ENCODE measurements at regions not wholly inside any gene's neighbourhood (a gene's known extent, or its start where the extent isn't known, plus 50 kb on each side); places are given as distances from the start of the nearest gene placed in this dataset.
"Not testable (repeated sequence)": the region's sequence is repeated elsewhere in the genome, so short reads cannot be mapped to it uniquely, and the experiment has no call there.

- Histone ChIP-seq H3K4me3 (no peak overlapping the region), H3K9me3 (no peaks in the 10 kb centered on the region), H3K36me3 (replicated peaks) (no peaks in the 10 kb centered on the region), H3K4me1 (no peaks in the 10 kb centered on the region), H3K27me3 (ENCODE audit: low read depth) (peaks cover 6% of the 10 kb centered on the region)
- DNase-seq (ENCODE audit: low spot score in 2 of 2) = no peak
- in situ Hi-C loops (cut with MboI; ENCODE audit: low sequenced_read_pairs) = no loop called here
Measured at GRCh38 chr3:101151286-101151913, 158.2 kb upstream of the ABI3BP start.

GRCh38 chr3:101150504-101150903 lies 157.3 kb upstream of the ABI3BP start:
- in situ Hi-C loops (cut with MboI; ENCODE audit: low sequenced_read_pairs) = no loop called here
- H3K27me3 ChIP-seq (ENCODE audit: low read depth) = peaks cover 6% of the 10 kb centered on the region

GRCh38 chr3:101149707-101150106 lies 156.5 kb upstream of the ABI3BP start:
- H3K36me3 ChIP-seq (replicated peaks) = no peaks in the 10 kb centered on the region
- DNase-seq (ENCODE audit: low spot score in 2 of 2) = no peak
- in situ Hi-C loops (cut with MboI; ENCODE audit: low sequenced_read_pairs) = no loop called here
- H3K4me3 ChIP-seq = no peak overlapping the region
- no peaks in the 10 kb centered on the region for H3K9me3 ChIP-seq
- H3K4me1 ChIP-seq = no peaks in the 10 kb centered on the region
- peaks cover 4% of the 10 kb centered on the region for H3K27me3 ChIP-seq (ENCODE audit: low read depth)

More at GRCh38 chr3:101150504-101150903, 157.3 kb upstream of the ABI3BP start:
- no peak for DNase-seq (ENCODE audit: low spot score in 2 of 2)
- no peak overlapping the region for H3K4me3 ChIP-seq
- no peaks in the 10 kb centered on the region for H3K4me1 ChIP-seq
- no peaks in the 10 kb centered on the region for H3K36me3 ChIP-seq (replicated peaks)
- no peaks in the 10 kb centered on the region for H3K9me3 ChIP-seq

- DNase-seq (ENCODE audit: low spot score in 2 of 2) = no peak
- Histone ChIP-seq H3K27me3 (ENCODE audit: low read depth) (0 out of 2 replicates have a peak, but pooled peaks cover 3% of the 10 kb centered on the region), H3K9me3 (no peaks in the 10 kb centered on the region), H3K4me1 (no peaks in the 10 kb centered on the region), H3K4me3 (no peak overlapping the region), H3K36me3 (replicated peaks) (no peaks in the 10 kb centered on the region)
- in situ Hi-C loops (cut with MboI; ENCODE audit: low sequenced_read_pairs) = no loop called here
Measured at GRCh38 chr3:101149251-101149650, 156.0 kb upstream of the ABI3BP start.

- no peak for DNase-seq (ENCODE audit: low spot score in 2 of 2)
- H3K27me3 ChIP-seq (ENCODE audit: low read depth) = 0 out of 2 replicates have a peak, but pooled peaks cover 3% of the 10 kb centered on the region
- H3K4me3 ChIP-seq = no peak overlapping the region
- H3K9me3 ChIP-seq = no peaks in the 10 kb centered on the region
- in situ Hi-C loops (cut with MboI; ENCODE audit: low sequenced_read_pairs) = no loop called here
- H3K36me3 ChIP-seq (replicated peaks) = no peaks in the 10 kb centered on the region
- H3K4me1 ChIP-seq = no peaks in the 10 kb centered on the region
Measured at GRCh38 chr3:101148001-101148400, 154.8 kb upstream of the ABI3BP start.

- Histone ChIP-seq H3K9me3 (no peaks in the 10 kb centered on the region), H3K4me3 (no peak overlapping the region), H3K4me1 (no peaks in the 10 kb centered on the region), H3K36me3 (replicated peaks) (no peaks in the 10 kb centered on the region), H3K27me3 (ENCODE audit: low read depth) (0 out of 2 replicates have a peak, but pooled peaks cover 2% of the 10 kb centered on the region)
- no peak for DNase-seq (ENCODE audit: low spot score in 2 of 2)
- in situ Hi-C loops (cut with MboI; ENCODE audit: low sequenced_read_pairs) = no loop called here
Measured at GRCh38 chr3:101146946-101147345, 153.7 kb upstream of the ABI3BP start.

- in situ Hi-C loops (cut with MboI; ENCODE audit: low sequenced_read_pairs) = no loop called here
Measured at GRCh38 chr3:101144105-101144504, 150.9 kb upstream of the ABI3BP start.

GRCh38 chr3:101143012-101143411 lies 149.8 kb upstream of the ABI3BP start:
- Histone ChIP-seq H3K9me3 (no peaks in the 10 kb centered on the region), H3K36me3 (replicated peaks) (no peaks in the 10 kb centered on the region), H3K4me3 (no peak overlapping the region), H3K4me1 (no peaks in the 10 kb centered on the region), H3K27me3 (ENCODE audit: low read depth) (no peaks in the 10 kb centered on the region)
- DNase-seq (ENCODE audit: low spot score in 2 of 2) = no peak
- in situ Hi-C loops (cut with MboI; ENCODE audit: low sequenced_read_pairs) = no loop called here

More at GRCh38 chr3:101144105-101144504, 150.9 kb upstream of the ABI3BP start:
- Histone ChIP-seq H3K36me3 (replicated peaks) (no peaks in the 10 kb centered on the region), H3K4me3 (no peak overlapping the region), H3K4me1 (no peaks in the 10 kb centered on the region), H3K27me3 (ENCODE audit: low read depth) (no peaks in the 10 kb centered on the region), H3K9me3 (no peaks in the 10 kb centered on the region)
- no peak for DNase-seq (ENCODE audit: low spot score in 2 of 2)

GRCh38 chr3:101142160-101142559 lies 148.9 kb upstream of the ABI3BP start:
- no peaks in the 10 kb centered on the region for H3K9me3 ChIP-seq
- no peak for DNase-seq (ENCODE audit: low spot score in 2 of 2)
- peaks cover 4% of the 10 kb centered on the region; the same call in 1 of the 2 replicates for H3K27me3 ChIP-seq (ENCODE audit: low read depth)
- H3K36me3 ChIP-seq (replicated peaks) = no peaks in the 10 kb centered on the region
- H3K4me3 ChIP-seq = no peak overlapping the region
- in situ Hi-C loops (cut with MboI; ENCODE audit: low sequenced_read_pairs) = no loop called here
- H3K4me1 ChIP-seq = no peaks in the 10 kb centered on the region

GRCh38 chr3:101141135-101141534 lies 147.9 kb upstream of the ABI3BP start:
- H3K4me3 ChIP-seq = no peak overlapping the region

GRCh38 chr3:101138817-101139216 lies 145.6 kb upstream of the ABI3BP start:
- DNase-seq (ENCODE audit: low spot score in 2 of 2) = no peak
- H3K4me1 ChIP-seq = no peaks in the 10 kb centered on the region
- no peak overlapping the region for H3K4me3 ChIP-seq
- H3K27me3 ChIP-seq (ENCODE audit: low read depth) = peaks cover 6% of the 10 kb centered on the region; the same call in 1 of the 2 replicates
- no peaks in the 10 kb centered on the region for H3K36me3 ChIP-seq (replicated peaks)
- H3K9me3 ChIP-seq = no peaks in the 10 kb centered on the region
- in situ Hi-C loops (cut with MboI; ENCODE audit: low sequenced_read_pairs) = no loop called here

More at GRCh38 chr3:101141135-101141534, 147.9 kb upstream of the ABI3BP start:
- in situ Hi-C loops (cut with MboI; ENCODE audit: low sequenced_read_pairs) = no loop called here
- DNase-seq (ENCODE audit: low spot score in 2 of 2) = no peak
- Histone ChIP-seq H3K36me3 (replicated peaks) (no peaks in the 10 kb centered on the region), H3K9me3 (no peaks in the 10 kb centered on the region), H3K4me1 (no peaks in the 10 kb centered on the region), H3K27me3 (ENCODE audit: low read depth) (peaks cover 6% of the 10 kb centered on the region; the same call in 1 of the 2 replicates)

GRCh38 chr3:101134331-101134730 lies 141.1 kb upstream of the ABI3BP start:
- Histone ChIP-seq H3K36me3 (replicated peaks) (no peaks in the 10 kb centered on the region), H3K9me3 (no peaks in the 10 kb centered on the region), H3K4me3 (no peak overlapping the region), H3K4me1 (no peaks in the 10 kb centered on the region), H3K27me3 (ENCODE audit: low read depth) (peaks cover 6% of the 10 kb centered on the region; the same call in 1 of the 2 replicates)
- no peak for DNase-seq (ENCODE audit: low spot score in 2 of 2)
- in situ Hi-C loops (cut with MboI; ENCODE audit: low sequenced_read_pairs) = no loop called here

- H3K9me3 ChIP-seq = no peaks in the 10 kb centered on the region
- no peak overlapping the region for H3K4me3 ChIP-seq
- no peaks in the 10 kb centered on the region for H3K36me3 ChIP-seq (replicated peaks)
- H3K27me3 ChIP-seq (ENCODE audit: low read depth) = peaks cover 6% of the 10 kb centered on the region; the same call in 1 of the 2 replicates
- DNase-seq (ENCODE audit: low spot score in 2 of 2) = no peak
- no peaks in the 10 kb centered on the region for H3K4me1 ChIP-seq
- in situ Hi-C loops (cut with MboI; ENCODE audit: low sequenced_read_pairs) = no loop called here
Measured at GRCh38 chr3:101133652-101134051, 140.4 kb upstream of the ABI3BP start.

- DNase-seq (ENCODE audit: low spot score in 2 of 2); H3K4me1 ChIP-seq; in situ Hi-C loops (cut with MboI; ENCODE audit: low sequenced_read_pairs); H3K4me3 ChIP-seq; H3K27me3 ChIP-seq (ENCODE audit: low read depth); H3K36me3 ChIP-seq (replicated peaks); H3K9me3 ChIP-seq: not testable (repeated sequence)
Measured at GRCh38 chr3:101133197-101133596, 140.0 kb upstream of the ABI3BP start.

- DNase-seq (ENCODE audit: low spot score in 2 of 2) = peak in 1 of 2 experiments; percentile 8
- no peaks in the 10 kb centered on the region for H3K4me1 ChIP-seq
- in situ Hi-C loops (cut with MboI; ENCODE audit: low sequenced_read_pairs) = no loop called here
Measured at GRCh38 chr3:101131767-101132166, 138.5 kb upstream of the ABI3BP start.

More at GRCh38 chr3:101131767-101132166, 138.5 kb upstream of the ABI3BP start:
- no peaks in the 10 kb centered on the region for H3K36me3 ChIP-seq (replicated peaks)
- no peaks in the 10 kb centered on the region for H3K9me3 ChIP-seq
- H3K4me3 ChIP-seq = no peak overlapping the region
- no peaks in the 10 kb centered on the region for H3K27me3 ChIP-seq (ENCODE audit: low read depth)

Data from HAP-1 (cell line).